ENCODE measurements at regions not wholly inside any gene's neighbourhood (a gene's known extent, or its start where the extent isn't known, plus 50 kb on each side); places are given as distances from the start of the nearest gene placed in this dataset.

DNA sequence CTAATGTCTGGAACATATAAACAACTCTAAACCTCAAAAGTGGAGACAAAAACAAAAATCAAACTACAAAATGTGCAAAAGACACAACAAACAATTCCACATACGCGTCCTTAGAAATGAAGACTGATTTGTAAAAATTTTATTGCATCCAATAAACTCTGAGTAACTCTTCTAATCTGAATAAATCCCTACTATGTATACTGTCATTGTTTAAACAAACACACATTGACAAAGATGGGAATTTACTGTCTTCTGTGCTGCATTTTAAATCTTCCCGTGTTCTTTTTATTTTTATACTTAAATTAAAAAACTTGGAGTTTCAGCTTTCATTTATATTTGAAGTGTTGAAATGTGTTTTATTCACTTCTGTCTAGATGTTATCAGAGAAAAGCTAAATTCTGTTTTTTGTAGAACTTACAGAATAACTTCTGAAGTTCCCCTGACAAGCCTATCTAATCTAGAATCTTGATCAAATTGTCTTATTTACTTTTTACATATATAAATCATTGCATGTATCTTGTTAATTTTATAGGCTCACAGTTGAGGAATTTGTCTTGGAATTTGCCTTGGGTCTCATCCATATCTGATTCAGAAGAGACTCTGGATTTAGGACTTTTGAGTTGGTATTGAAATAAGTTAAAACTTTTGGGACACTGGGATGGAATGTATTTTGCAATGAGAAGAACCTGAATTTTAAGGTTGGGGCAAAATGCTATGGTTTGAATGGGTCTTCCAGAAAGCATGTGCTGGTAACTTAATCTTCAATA is 2064.4 kb upstream of the C9orf72 start:
- DNase-seq (ENCODE audit: low read depth in 1 of 2, low spot score in 1 of 2) = no peak

DNA sequence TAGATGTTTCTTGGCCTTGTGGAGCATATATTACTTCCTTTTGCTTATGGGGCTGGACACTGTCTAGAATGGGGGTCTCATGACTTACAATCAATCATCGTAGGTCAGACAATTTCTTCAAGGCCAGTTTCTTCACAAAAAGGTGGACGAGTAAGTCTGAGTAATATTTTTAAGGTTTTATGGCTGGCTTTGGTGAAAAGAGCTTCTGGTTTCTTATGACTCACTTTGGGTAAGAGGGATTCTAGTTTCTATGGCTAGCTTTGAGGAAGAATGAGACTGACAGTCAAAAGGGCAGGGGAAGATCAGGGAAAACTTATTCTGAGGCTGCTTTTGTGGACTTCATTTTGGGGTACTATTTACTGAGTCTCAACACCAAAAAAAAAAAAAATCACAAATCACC is 2067.2 kb upstream of the C9orf72 start:
- no peak for DNase-seq (ENCODE audit: low read depth in 1 of 2, low spot score in 1 of 2)

DNA sequence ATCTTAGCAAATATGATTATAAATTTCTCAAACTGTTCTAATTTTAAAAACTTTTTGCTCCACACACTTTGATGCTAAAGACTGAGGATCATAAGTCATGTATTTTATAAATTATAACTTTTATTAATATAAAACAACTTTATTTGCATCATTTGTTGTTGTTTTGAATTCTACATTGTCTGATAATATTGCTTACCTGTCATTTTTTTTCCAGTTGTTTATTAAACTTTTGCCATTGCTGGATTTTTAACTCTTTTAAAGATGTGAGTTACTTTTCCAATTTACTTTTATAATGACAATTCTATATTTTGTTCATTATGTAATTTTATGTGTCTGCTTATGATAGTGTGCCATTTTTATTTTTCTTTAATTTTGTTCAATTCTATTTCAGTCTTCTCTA is 2071.2 kb upstream of the C9orf72 start:
- DNase-seq (ENCODE audit: low read depth in 1 of 2, low spot score in 1 of 2) = no peak

DNA sequence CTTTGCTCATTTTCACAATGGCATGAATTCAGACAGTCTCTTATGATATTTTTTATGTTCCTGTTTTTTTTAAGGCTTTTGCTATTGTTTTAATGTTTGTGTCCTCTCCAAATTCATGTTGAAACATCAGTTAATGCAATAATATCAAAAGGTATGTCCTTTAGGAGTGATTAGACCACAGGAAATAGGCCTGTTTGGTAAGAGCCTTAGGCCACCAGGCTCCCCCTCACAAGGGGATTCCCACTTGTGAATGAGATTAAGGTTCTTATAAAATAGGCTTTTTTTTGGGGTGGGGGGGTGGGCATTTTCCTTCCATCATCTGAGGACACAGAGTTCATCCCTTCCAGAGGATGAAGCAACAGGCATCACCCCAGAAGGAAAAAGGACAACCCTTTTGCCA is 2074.2 kb upstream of the C9orf72 start:
- no peak for DNase-seq (ENCODE audit: low read depth in 1 of 2, low spot score in 1 of 2)

DNA sequence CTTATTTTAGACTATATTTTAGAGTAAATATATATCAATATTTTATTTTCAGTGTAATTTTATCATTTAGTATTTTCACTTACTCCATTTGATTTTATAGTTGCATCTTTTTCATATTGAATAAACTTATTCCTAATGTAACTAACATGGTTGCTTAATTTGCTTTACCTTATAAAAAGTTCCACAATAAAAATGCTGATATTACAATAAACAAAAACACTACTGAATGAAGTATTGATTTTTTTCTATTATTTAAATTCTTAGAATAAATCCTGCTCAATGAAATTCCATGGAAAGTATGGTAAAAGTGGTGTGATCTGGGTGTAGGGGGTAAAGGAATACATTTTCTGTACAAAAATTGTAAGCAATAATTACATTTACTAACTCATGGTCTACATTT is 2074.9 kb upstream of the C9orf72 start:
- no peak for DNase-seq (ENCODE audit: low read depth in 1 of 2, low spot score in 1 of 2)

DNA sequence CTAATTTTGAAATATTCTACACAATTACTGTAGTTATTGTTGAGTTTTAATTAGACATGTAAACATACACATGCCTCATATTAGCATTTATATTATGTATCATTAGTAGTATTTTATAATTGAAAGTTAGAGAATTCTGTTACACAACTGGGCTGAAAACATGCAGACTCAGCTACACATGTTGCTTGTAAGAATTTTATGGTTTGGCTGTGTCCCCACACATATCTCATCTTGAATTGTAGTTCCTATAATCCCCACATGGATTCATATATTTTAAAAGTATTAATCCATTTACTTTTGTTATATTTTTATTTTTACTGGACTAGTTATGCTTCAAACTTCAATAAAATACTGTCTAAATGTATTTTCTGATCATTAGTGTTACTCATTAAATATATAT is 2075.3 kb upstream of the C9orf72 start:
- DNase-seq (ENCODE audit: low read depth in 1 of 2, low spot score in 1 of 2) = no peak

DNA sequence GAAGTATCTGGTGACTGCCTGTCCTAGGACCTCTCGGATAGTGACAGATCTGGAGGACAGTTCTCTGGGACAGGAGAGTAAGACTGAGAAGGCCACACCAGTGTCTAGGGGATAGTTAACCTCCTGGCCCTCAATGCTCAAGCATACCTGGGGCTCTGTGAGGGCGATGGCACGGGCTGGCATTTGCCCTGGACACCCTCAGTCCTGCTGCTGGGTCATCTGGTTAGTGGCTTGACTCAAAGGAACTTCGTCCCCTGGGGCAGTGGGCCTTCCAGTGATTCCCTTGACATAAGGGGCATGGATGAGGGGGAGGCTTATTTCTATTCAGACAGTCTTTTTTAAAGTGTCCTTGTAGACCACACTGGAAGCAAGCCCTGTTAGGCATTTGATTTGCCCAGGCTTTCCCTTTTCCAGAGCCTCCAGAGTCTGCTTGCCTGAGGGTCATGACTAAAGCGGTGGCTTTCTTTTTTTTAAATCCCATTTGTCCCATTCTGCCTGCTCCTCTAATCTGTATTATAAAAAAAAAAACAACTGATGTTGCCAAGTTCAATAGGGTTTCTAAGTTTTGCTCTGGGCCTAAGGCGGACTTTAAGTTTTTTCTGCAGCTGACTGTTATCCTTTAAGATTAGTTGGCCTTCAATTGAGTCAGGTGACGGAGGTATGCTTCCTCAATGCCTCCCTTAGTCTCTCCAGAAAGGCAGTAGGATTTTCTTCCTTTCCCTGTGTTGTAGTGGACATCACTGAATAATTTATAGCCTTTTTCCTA is 2083.5 kb upstream of the C9orf72 start:
- DNase-seq (ENCODE audit: low read depth in 1 of 2, low spot score in 1 of 2) = no peak

DNA sequence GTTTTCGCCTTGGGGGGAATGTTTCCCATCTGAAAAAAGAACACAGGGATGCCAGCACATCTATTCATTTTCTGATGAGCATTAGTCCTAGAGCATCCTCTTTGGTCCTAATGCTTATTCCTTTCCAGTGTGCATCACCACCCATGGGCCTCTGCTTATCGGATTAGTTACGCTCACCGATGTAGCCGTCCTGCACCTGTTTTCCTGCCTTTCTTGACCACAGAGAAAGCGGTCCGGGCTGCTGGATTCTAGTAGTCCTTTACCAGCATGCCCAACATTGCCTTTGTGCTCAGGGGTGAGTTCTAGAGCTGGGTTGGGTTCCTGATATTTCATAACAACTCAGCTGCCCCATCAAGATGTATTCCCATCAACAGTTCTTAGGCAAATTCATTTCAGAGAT is 2084.5 kb upstream of the C9orf72 start:
- DNase-seq (ENCODE audit: low read depth in 1 of 2, low spot score in 1 of 2) = no peak

DNA sequence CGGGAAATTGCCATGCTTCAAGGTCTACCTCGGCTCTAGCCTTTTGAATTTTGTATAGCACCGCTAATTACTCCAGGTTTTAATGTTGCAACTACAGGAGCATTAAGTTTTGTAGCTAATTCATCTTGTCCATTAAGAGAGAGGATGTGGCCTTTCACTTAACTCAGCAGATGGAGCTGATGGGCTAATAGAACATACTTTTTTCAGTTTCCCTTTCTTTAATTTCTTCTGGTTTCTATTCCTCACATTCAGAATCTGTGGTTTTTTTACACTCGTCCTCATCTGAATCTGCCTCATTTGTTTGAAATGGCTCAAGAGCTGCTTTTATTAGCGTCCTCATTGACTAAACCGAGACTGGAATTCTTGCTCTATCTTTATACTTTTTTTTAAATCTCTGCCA is 2085.7 kb upstream of the C9orf72 start:
- DNase-seq (ENCODE audit: low read depth in 1 of 2, low spot score in 1 of 2) = no peak

DNA sequence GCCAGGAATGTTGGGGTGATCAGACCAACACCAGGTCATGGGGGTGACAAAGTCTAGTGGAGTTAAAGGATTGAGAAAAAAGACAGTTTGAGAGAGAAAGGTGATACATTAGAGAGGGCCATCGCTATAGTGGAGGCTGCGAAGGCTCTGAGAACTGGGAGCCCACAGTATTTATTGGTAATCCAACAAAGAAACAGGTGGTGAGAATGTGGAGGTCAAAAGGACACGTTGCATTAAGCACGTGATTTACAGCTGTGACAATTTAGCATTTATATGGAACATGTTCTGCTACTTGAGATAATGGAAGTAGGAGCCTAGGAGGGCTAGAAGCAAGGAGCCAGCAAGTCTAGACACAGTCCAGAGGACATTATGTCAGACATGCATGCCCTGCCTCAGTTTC is 2086.5 kb upstream of the C9orf72 start:
- DNase-seq (ENCODE audit: low read depth in 1 of 2, low spot score in 1 of 2) = no peak

DNA sequence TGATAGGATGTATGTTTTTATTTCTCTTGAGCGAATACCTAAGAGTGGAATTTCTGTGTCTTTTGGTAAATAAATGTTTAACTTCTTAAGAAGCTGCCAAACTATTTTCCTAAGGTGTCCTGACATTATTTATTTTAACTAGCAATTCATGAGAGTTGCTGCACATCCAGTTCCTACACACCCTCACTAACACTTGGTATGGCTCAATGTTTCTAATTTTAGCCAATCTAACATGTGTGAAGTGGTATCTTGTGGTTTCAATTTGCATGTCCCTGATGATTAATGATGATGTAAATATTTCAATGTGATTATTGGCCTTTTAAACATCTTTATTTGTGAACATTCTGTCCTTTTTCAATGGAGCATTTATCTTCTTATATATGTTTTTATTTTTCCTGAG is 2095.5 kb upstream of the C9orf72 start:
- no peak for DNase-seq (ENCODE audit: low read depth in 1 of 2, low spot score in 1 of 2)

DNA sequence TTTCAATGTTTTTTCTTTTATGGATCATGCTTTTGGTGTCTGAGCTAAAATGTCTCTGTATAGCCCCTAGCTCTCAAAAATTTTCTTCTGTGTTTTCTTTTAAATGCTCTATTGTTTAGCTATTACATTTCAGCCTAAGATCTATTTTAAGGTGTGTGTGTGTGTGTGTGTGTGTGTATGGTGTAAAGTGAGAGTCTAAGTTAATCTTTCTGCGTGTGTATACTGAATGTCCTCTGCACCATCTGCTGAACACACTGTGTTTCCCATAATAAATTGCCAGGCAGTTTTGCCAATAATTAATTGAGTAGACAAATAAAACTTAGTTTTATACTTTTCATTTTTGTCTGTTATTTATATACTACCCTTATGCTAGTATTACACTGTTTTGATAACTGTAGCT is 2096.3 kb upstream of the C9orf72 start:
- no peak for DNase-seq (ENCODE audit: low read depth in 1 of 2, low spot score in 1 of 2)

DNA sequence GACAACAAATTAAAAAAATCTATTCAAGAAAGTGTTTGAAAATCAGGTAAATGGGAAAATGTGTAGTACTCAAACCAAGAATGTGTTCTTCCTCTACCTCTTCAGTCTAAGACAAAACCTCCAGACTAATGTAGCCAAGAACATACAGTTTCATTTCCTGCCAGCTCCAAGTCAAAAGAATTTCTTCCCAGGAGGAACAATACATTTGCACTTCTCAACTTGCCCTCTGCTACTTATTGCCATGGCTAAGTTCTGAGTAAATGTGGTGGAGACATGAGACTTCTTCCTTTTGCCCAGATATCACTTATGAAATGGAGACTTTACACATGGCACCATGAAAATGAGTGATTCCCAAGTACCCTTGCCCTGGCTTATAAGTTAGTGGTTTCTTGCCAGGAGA is 2112.2 kb upstream of the C9orf72 start:
- no peak for DNase-seq (ENCODE audit: low read depth in 1 of 2, low spot score in 1 of 2)

DNA sequence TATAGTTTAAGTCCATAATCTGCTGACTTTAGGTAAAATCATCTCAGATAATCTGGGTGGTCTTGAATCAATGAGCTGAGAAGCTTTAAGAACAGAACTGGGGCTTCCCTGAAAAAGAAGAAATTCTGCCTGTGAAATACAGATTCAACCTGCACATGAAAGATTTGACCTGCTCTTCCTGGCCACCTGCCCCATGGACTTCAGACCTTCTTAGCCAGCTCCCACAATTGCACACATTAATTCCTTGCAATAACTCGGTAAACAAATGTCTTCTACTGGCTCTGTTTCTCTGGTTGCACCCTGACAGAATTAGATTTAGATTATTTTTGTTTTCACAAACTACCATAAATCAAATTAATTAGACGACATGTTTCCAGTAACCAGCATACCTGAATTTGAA is 2117.9 kb upstream of the C9orf72 start:
- no peak for DNase-seq (ENCODE audit: low read depth in 1 of 2, low spot score in 1 of 2)

DNA sequence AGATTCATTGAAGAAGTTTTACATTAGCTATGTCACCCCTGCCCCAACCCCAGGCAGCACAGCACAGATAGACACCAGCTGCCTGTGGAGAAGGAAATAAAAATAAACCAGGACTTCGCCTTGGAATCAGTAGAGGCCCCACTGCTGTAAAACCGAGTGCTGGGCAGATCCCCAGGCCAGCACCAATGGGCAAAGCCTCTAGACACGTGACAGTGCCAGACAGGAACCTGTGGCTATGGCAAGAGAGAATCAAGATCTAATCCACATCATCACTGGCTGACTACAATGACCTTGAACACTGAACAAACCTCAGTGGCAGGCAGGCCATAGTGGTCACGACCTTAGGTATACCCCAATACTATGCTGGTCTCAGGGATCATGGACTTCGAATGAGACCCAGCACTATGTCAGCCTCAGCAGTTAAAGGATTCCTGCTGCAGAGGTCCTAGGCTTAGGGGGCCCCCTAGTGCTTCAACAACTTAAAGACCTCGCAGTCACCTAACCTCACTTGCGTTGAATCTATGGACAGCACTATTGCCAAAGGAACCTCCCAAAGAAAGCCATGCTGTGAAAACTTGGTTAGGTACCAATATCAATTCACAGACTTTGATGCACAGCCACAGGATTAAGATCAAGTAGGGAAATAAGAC is 2118.6 kb upstream of the C9orf72 start:
- no peak for DNase-seq (ENCODE audit: low read depth in 1 of 2, low spot score in 1 of 2)

DNA sequence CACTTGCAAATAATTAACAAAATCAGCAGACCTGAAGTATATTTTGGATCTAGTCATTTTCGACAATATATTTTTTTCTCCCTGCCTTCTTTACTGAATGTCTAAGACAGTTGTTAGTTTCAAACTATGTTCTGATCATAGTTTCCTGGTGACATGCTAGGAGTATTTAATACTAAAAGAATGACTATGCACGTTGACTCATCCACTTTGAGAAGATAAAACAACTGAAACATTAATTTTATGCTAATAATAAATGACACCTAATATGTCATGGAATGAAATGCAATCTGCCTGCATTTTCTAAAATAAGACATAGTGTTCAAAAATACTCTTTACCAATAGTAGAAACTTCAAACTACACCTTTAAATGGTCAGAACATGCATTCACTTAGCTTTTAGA is 2123.7 kb upstream of the C9orf72 start:
- no peak for DNase-seq (ENCODE audit: low read depth in 1 of 2, low spot score in 1 of 2)

DNA sequence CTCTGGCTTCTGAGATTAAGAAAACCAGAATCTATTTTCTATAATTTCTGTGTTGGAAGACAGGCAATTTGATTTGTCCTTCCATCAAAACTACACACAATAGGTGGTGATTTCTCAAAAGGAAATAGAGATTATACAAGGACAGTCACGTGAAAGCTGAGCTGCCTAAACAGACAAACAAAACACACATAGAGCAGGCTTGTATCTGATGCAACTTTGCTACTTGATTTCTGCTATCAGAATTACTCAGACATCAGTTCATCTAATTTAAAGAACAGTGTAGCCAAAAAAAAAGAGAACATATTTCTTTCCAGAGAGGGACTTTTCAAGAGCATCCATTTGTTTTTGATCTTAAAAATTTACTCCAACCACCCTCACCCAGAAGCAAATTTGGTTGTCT is 2128.3 kb upstream of the C9orf72 start:
- no peak for DNase-seq (ENCODE audit: low read depth in 1 of 2, low spot score in 1 of 2)

DNA sequence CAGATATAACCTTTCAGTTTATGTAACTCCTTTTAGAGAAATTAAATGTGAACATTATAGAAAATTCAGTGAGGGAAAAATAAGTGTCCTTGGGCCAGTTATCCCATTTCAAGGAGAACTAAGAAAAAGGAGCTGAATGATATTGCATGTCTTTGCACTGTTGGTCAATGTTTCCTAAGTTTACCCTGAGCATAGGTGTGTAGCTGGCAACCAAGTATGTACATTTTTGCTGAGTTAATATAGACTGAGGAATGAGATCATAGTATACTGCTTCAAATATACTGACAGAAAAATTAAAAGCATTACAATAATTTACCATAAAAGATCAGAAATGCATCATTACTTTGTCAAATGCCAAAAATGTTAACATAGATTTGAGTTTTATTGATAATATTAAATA is 2128.7 kb upstream of the C9orf72 start:
- DNase-seq (ENCODE audit: low read depth in 1 of 2, low spot score in 1 of 2) = no peak

DNA sequence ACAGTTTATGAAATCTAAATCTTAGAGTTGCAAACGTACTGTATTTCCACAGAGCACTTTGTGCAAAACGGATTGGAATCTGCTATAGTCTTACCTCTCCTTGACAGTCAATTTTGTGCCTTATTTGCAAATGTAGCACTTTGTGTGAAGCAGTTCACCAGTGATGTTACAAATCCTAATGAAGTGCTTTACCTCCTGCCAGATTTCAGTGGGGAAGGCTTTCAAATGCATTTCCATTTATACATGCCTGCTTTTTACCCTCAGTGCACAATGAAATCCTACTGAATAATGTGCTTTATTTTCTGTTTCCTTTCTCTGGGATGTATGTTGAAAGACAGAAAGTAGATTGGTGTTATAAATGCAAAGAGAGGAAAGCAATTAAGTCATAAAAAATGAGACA is 2141.6 kb upstream of the C9orf72 start:
- no peak for DNase-seq (ENCODE audit: low read depth in 1 of 2, low spot score in 1 of 2)

DNA sequence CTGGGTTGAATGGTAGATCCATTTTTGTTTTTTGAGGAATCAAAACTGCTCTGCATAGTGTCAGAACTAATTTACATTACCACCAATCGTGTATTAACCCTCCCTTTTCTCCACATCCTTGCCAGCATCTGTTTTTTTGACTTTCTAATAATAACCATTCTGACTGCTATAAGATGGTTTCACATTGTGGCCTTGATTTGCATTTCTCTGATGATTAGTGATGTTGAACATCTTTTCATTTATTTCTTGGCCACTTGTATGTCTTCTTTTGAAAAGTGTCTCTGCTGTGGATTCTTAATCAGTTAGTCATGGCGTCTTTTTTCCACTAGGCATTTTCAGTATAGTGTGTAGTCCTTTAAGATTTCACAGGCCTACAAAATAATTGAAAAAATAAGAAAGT is 2144.3 kb upstream of the C9orf72 start:
- no peak for DNase-seq (ENCODE audit: low read depth in 1 of 2, low spot score in 1 of 2)

DNA sequence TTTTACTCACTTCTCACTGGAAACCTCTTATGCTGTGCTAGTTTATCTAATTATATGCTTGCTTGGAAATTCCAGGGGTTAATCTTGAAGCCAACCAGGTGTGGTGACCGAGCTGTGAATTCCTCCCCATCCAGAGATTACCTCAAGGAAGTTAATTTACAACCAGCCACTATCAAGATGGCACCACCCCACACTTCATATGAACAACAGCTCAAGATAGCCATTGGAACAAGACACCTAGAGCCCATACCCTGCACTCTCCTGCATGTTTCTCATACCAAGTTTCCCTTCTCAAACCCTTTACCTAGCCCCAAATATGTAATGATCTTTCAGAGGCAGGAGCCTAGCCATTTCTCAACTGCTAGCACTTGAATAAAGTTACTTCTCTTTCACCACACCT is 2156.9 kb upstream of the C9orf72 start:
- no peak for DNase-seq (ENCODE audit: low read depth in 1 of 2, low spot score in 1 of 2)

DNA sequence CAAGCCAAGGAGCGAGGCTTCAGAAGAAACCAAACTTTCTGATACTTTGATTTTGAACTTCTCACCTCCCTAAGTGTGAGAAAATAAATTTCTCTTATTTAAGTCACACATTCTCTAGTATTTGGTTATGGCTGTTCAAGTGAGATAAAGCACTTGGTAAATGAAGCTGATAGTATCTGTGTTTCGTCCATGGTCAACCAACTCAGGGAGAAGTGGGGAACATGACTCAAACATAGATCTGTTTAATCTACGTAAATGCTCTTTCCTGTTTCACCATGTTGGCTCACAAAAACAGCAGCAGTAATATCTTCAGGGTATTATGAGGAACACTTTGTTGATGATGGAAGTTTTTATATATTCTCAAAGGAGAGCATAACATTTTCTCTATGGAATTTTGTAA is 2167.2 kb upstream of the C9orf72 start:
- no peak for DNase-seq (ENCODE audit: low read depth in 1 of 2, low spot score in 1 of 2)

All from stimulated activated CD4-positive, alpha-beta T cell treated with anti-CD3 and anti-CD28 coated beads, Interleukin-15, amount 100 ng/mL, for 1 hour (primary cell).